ELR (cell line): ENCODE measurements at regions not wholly inside any gene's neighbourhood (a gene's known extent, or its start where the extent isn't known, plus 50 kb on each side); places are given as distances from the start of the nearest gene placed in this dataset.

ENCODE experiments used
- DNase-seq: peaks from one replicate; pipeline ENCODE4 v3.0.0-alpha.2; 2015; ENCODE audit warnings: low read depth

DNA sequence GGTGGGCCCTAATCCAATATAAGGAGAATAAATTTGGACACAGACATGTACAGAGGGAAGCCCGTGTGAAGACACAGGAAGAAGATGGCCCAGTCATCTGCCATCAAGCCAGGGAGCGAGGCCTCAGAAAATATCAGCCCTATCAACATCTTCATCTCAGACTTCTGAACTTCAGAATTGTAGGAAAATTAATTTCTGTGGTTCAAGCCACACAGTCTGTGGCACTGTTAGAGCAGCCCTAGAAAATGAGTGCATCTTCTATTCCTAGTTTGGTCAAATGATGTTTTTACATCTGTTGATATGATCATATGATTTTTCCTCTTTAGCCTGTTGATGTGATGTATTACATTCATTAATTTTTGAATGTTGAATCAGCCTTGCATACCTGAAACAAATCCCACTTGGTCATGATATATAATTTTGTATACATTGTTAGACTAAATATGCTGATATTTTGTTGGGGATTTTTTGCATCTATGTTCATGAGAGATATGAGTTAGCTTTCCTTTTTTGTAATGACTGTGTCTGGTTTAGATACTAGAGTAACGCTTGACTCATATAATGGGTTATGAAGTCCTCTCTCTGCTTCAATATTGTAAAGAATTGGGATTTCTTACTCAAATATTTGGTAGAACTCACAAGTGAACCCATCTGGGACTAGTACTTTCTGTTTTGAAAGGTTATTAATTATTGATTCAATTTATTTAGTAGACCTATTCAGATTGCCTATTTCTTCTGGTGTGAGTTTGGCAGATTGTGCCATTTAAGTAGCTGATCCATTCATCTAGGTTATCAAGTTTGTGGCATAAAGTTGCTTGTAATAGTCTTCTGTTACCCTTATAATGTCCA is 451.4 kb downstream of the EIPR1 start:
- no peak for DNase-seq

DNA sequence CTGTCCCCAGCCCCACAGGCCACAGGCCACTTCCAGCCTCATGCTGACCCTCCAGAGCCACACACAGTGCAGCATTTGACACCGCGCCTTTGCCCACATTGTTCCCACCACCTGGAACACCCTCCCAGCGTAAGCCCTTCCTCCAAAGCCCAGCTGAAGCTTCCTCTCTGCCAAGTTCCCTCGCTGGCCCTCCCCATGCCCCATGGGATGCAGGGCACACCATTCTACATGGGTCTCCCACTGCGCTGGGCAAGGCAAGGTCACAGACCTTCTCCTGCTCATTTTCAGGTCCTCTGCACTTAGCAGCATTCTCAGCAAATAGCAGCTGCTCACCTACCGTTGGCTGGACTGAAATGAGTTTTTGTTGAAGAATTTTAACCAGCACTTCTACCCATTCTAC is 455.5 kb downstream of the EIPR1 start:
- DNase-seq, result no peak

DNA sequence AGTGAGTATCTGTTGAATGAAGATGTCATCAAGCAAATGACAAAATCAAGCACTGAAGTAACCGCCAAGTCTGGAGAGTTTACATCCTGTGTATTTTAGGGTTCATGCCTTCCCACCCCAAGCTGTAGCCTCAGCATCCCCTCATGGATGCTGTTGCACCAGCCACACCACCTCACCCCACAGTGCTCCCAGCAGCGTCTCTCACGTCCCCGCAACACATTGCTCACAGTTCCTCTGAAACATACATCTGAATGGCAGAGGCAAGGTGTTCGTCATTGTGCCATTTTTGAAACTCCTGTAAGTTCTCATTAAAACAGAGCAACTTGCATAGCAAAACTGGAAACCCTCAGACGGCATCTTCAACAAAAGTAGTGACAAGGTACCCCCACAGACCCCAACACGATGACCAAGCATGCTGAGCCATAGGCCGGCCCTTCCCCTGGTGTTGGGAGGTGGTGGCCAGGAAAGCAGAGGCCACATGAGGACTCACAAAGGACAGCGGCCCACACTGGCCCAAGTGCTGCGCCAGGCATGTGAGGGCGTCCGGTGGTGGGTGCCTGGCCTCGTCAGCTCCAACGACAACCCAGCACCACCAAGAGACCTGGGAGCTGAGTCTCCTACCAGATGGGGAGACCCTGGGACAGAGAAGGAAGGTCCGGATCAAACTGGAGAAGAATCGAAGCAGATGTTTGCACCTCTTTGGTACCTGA is 456.5 kb downstream of the EIPR1 start:
- no peak for DNase-seq

DNA sequence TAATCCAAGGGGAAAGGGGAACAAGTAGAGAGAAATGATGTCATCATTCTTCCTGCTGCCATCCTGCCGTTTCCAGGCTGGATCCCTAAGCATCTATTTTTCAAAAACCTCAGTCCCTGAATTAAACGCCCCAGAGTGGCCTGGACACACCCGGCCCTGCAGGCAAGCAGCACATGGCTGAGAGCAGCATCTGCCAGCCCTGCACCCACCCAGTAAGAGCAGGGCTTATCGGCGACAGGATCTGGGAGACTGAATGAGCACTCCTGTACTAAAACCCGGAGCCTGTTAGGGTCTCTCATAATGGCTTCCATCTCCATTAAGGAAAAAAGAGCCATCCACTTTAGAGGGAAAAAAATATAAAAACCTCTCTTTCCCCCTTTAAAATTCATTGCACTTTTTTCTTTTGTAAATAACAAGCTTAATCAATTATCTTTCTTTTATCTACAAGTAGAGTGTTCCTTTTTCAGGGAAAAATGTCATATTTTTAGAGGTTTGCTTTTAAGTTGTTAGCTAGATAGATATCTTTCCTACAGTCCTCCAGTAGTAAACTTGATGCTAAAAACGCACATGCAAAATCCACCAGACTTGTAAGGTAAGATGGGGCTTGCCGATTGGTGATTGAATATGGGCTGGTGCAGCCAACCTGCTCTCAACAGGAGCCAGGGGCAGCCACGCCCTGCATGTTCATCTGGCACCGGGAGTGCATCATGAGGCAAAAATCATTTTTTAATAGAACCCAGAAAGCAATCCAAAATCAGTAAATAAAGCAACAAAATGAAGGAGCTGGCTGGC is 457.8 kb downstream of the EIPR1 start:
- DNase-seq, result no peak

DNA sequence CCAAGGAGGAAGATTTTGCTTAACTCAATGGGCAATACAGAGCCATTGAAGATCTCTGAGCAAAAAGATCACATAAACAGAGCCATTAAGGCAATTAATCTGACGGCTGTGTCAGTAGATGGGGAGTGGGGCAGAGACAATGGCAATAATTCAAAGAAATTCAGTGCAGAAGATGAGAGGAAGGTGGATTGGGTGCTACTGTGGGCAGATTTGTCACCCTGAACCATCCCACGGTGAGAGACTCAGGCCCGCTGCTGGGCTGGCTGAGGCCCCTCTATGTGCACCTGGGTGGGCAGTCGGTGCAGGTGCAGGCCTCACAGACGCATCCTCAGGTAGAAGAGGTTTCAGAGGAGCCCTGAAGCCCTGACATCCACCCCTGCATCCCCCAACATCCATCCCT is 458.6 kb downstream of the EIPR1 start:
- no peak for DNase-seq

DNA sequence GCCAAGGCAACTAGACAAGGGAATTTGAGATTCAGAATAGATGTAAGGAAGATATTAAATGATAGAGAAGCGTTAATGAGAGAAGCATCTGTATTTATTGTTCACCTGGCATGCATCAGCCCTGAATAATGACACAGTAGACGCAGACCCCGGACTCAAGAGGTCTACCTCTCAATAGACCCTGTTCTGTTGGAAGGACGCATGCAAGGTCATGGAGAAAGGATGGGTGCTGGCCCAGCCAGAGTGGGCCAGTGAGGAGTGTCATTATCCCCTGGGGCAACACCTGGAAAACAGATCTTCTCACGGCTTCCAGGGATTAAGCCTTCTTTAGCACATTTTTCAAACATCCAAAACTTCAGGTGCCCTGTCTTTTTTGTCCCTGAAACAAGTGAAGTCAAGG is 461.0 kb downstream of the EIPR1 start:
- no peak for DNase-seq

DNA sequence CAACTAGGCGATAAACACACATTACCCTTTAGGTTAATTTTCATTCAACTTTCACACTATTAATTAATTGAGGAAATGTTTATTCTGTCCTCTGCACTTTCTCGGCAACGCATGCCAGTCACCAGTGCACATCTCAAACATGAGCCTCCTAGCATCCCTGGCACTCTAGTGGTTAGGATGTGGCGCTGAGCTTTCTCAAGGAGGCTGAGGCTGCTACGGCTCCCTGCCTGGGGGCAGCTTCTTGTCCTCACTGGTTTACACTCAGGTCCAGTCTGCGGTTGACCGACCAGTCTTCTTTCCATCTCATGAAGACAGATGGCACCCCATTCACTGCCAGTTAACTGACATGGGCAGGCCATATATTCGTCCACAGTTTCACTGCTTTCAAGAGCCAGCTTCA is 463.4 kb downstream of the EIPR1 start:
- no peak for DNase-seq

DNA sequence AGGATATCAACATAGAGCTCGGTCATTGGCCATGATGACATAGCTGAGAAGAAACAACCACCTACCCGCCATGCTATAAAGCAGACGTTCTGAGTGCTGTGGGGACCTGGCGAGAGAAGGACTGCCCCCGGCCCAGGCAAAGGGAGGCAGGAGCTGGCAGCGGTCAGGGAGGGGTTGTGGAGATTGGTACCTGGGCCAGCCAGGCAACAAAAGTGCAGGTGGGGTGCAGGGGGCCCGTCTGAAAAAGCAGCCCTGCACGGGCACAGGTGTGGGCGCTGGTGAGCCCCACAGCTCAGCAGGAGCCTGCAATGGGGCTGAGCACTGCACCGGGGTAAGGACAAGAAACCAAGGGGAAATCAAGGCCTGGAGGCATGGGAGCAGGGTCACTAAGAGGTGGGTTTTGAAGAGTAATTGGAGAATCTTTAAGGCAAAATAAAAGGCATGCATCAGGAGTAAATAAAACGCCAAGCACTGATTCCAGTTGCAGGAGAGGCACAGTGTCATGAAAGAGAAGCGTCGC is 464.0 kb downstream of the EIPR1 start:
- DNase-seq, result no peak

DNA sequence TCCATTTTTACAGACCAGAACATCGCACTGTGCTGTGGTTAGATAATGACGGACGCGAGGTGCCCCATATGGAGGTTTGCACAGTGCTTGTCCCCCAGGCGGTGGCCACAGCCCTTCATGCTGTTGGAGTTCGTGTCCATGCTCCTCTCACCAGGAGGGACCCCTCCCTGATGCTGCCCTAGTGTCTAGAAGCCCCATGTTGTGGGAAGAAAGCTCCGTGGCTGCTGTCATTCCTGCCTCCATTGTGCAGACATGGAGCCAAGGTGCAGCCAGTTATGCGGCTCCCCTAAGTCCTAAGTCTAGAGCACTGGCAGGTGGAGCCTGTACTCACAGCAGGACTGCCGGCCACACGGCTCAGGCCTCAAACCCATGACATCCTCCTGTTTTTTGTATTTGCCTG is 464.9 kb downstream of the EIPR1 start:
- DNase-seq, result no peak

DNA sequence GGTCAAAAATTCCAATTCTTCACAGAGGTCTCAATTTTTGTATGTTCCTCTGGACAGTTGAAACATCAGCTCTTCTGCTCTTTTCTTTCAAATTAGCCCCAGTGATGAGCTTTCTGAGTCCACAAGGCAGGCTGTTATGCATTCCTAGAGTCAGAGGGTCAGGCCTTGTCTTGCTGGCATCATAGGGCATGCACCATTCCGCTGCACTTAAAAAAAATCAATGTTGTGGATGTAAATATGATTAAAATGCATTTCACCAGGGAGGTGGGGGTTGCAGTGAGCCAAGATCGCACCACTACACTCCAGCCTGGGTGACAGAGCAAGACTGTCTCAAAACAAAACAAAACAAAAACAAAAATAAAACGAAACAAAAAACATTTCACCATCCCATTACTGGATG is 465.3 kb downstream of the EIPR1 start:
- DNase-seq, result no peak

DNA sequence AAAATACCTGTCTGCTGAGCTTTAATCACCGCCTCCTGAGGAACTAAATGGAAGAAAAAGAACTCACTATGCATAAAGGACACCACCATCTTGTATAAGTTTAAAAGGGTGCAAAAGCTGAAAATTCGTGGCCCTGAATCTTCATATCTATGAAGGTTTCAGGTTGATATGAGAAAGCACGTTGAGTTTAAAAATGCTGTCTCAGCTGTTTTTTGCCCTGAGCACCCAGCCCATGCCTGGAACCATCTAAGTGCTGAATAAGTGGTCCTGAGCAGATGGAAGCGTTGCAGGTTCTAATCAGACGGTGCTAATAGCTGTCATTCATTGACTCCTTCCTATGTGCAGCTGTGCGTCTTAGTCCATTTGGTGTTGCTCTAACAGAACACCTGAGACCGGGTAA is 467.4 kb downstream of the EIPR1 start:
- DNase-seq, result no peak

DNA sequence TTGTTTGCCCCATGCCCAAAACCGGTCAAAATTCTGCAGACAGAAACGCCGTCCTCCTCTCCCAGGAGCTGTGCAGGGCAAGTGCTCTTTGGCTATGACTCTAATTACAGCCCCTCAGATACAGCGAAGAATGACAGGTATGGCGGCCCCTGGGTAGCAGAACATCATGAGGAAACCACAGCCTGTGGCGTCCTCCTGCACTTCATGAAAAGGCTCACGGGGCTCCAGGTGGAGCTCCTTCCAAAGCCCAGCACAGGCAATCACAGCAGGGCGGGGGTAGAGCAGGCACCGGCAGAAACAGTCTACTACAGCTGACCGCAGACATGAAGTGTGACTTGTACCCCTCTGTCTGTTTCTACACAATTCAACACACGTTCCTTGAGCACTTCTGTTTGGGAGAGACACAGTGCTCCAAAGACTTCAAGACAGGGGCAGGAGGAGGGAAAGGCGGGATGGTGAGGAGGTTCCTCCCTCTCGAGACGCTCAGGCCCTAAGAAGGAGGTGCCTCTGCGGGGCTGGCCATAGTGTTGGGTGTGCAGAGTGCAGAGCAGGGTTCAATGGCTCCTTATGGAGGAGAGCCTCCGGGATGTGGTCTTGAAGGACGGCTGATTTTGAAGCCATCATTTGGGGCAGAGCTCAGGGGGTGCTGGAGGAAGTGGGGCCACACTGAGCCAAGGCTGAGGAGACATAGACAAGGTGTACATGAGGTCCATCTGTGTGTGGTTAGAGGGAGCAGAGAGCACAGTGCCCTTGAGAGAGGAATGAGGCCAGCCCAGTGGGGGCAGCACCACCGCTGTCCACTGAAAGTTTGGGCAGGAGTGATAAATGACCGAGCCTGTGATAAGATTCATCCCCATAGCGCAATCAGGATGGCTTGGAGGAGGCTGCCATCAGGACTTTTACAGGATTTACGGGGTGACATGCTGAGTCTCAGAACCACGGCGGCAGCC is 468.3 kb downstream of the EIPR1 start:
- DNase-seq, result no peak

DNA sequence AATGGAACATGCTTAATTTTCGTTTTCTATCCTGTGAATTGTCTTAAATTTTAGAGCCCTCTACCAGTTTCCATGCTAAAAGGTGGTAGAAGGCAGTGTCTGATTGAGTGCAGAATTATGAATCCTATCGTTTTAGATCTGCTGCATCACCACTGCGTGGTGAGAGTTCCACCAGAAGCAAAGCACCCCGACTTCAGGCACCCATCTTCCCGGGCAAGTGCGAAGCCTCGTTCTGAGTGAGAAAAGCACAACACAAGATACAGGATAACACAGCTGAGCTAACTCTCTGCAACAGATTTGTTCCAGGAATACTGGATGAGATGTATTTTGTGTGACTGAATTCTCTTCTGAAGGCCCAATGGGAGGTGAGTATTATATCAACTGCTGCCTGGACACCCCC is 471.5 kb downstream of the EIPR1 start:
- no peak for DNase-seq

DNA sequence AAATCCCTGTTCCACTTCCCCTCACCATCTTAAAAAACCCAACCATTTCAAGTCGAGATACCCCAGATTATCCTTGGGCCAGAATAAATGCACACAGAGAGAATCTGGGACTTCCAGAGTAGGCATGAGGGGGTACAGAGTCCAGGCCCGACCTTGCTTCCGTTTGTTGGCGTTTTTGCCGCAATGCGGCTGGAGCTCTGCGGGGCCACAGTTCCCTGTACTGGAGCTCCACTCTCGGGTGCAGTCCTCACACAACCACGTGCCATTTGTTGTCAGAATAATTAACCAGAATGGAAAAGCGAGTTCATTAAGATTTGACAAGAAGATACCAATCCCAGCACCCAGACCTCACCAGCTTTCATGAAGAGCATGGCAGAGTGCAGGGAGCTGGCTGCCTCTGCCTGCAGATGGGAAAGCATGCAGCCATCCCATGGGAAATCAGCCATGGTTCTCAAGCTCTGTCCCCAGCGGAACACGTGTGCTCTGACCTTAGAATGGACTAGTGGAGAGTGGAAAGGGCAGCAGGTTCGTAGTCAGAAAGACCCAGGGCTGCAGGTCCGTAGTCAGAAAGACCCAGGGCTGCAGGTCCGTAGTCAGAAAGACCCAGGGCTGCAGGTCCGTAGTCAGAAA is 472.8 kb downstream of the EIPR1 start:
- no peak for DNase-seq

DNA sequence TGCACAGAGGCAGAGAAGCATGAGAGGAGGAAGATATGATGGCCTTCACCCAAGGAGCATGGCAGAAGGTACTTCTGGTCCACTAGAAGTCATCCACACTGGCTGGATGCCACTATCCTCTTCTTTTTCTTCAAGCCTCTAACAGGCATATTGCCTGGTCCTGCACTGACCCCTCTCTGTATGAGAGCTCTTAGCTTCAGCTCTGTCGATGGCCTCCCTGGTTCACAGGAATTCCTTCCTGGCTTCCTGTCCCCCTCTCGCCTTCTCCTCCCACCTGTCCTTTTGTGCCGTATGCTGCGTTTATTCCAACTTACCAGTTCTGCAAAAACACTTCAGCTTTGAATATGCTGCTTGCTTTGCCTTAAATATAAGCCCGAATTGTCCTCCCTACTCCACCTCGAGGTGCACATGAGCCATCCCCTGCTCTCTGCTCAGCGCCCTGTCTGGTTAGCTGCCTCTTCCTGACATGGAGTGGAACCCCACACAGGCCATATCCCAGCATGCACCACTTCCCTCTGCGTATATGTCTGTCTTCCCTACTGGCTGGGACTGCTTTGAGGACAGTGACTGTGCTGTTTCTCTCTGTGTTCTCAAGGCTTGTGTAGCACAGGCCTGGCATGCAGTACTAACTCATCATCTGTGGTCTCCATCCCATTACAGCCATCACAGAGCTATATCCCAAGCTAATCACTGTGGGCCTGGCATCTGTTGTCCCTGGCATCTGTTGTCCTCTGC is 474.9 kb downstream of the EIPR1 start:
- DNase-seq, result no peak

DNA sequence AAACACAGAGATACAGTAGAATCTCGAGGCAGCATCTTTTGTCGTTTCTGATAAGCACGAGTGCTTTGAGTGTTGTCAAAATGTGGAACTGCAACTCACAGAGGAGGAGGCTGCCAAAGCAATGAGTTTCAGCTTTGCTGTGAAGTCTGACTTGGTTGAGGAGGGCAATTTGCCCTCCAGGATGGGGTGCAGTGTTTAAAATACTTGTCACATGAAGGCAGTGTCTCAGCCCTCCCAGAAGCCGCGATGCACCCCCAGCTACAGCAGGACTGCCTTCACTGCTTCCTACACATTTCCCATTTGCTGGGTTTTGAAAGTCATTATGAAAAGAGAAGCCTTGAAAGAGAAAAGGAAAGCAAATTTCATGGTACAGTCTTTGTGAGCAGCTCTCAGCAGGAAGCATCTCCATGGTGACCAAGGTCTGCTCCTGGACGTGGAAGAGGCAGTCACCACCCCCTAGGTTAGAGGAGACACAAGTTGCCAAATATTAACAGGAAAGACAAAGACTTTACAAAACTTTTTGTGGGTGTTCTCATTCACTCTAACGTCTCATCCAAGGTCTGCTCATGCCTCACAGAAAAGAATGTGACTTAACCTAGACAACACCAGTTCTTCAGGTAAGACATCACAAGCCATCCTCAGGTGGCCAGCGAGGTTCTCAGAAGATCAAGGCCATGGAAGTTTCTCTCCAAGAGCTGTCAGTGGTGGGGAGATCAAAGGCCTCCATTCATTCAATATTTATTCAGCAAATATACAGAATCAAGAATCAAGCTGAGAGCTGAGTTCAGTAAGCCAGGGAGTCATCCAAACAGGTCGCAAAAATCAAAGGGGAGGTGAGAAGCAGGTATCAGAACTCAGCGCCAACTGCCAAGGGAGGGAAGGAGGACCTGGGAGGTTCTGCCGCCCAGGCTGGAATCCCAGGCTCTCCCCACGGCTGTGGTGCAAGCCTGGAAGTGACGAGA is 476.0 kb downstream of the EIPR1 start:
- no peak for DNase-seq

DNA sequence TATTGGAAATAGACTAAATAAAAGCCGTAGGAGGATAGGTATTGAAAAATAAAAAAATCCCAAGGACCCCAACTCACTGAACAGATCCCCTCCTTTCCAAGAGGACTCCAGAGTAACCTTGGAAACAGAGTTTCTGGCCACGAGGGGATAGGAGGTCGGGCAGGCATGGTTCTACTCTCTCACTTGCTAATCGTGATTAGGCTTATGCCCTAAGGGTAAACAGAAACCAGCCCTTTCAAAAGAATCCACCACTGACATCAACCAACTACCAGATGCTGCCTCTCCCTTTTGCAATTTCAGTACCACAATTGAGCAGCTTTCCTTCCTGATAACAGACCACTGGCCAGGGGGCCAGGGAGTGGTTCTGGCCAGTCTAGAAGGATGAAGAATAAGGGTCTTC is 477.8 kb downstream of the EIPR1 start:
- no peak for DNase-seq

DNA sequence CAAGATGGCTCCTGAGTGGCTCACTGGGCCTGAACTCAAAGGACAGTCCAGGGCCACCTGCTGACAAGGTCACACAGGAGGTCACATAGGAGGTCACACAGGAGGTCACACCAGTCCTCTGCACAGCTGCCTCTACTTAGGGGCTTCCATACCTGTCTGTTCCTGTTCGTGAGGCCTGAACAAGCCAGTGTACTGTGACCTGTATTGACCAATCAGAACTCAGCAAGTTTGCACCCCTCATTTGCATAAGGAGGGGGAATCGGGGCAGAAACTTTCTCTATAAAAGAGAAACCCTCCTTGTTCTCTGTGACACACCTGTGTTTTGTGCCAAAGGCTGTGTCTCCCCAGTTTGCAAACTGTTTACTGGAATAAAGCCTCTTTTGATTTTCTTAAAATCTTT is 478.9 kb downstream of the EIPR1 start:
- DNase-seq, result no peak

DNA sequence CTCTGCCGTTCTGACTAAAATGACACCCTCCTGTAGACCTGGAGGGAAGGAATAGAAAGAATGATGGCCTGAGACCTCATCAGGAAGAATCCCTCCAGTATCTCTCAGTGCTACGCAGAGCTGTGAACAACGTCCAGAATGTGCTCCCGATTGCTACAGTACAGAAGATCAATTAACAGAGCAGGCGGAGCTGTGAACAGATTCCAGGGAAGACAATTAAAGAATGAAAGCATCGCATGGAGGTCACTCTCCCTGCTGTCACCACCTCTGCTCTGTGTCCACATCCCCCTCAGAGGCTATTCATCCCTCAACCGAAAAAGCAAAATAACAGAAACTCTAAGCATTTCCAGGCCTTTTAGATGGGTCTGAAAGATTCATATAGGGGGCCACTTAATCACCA is 481.0 kb downstream of the EIPR1 start:
- DNase-seq, result no peak
